ENCODE measurements at regions not wholly inside any gene's neighbourhood (a gene's known extent, or its start where the extent isn't known, plus 50 kb on each side); places are given as distances from the start of the nearest gene placed in this dataset.

DNA sequence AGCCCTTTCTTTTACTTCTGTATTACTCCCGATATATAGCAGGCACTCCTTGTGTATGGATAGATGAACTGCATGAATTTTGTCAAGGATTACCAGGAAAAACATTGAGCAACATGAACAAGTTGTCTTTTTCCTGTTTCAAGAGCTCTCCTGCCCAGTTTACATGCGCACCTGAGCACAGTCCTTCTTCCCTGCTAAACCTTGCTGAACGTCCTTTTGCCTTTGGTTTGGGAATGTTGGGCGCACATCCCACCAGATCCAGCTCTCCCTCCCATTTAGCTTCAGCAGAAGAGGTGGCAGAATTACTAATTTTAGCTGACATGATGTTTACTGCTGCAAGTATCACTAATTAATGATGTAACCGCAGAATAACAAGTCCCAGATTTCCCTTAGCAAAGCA is 121.4 kb upstream of the TMCC3 start:
- Histone ChIP-seq H3K4me3 (ENCODE audit: low read length) (no peak overlapping the region), H3K9me3 (ENCODE audit: control insufficient read depth, low read depth, low read length) (no peaks in the 10 kb centered on the region), H3K4me1 (ENCODE audit: control insufficient read depth, low read depth, low read length) (peaks cover 5% of the 10 kb centered on the region), H3K36me3 (ENCODE audit: control insufficient read depth, low read depth, low read length) (no peaks in the 10 kb centered on the region), H3K9ac (ENCODE audit: low read length) (no peak overlapping the region), H3K27ac (ENCODE audit: low read length) (no peak overlapping the region), H3K27me3 (ENCODE audit: control insufficient read depth, insufficient read depth, low read length) (no peaks in the 10 kb centered on the region)

DNA sequence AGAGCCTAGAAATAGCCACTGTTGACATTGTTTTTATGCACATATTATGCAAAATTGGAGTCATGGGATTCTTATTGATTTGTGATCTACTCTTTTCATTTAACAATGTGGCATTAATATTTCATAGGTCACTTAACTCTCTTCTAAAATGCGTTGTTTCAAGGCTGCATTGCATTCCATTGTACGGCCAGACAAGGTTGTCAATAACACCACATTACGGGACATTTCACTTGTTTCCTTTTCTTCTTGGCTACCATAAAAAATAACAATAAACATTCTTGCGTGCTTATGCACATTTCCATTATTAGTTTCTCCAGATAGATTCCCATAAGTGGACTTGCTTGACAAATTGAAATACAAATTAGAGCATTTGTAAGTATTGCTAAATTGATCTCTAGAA is 120.8 kb upstream of the TMCC3 start:
- Histone ChIP-seq H3K4me3 (ENCODE audit: low read length) (no peak overlapping the region), H3K27ac (ENCODE audit: low read length) (no peak overlapping the region), H3K9ac (ENCODE audit: low read length) (no peak overlapping the region), H3K4me1 (ENCODE audit: control insufficient read depth, low read depth, low read length) (peaks cover 4% of the 10 kb centered on the region), H3K9me3 (ENCODE audit: control insufficient read depth, low read depth, low read length) (no peaks in the 10 kb centered on the region), H3K36me3 (ENCODE audit: control insufficient read depth, low read depth, low read length) (no peaks in the 10 kb centered on the region), H3K27me3 (ENCODE audit: control insufficient read depth, insufficient read depth, low read length) (no peaks in the 10 kb centered on the region)

DNA sequence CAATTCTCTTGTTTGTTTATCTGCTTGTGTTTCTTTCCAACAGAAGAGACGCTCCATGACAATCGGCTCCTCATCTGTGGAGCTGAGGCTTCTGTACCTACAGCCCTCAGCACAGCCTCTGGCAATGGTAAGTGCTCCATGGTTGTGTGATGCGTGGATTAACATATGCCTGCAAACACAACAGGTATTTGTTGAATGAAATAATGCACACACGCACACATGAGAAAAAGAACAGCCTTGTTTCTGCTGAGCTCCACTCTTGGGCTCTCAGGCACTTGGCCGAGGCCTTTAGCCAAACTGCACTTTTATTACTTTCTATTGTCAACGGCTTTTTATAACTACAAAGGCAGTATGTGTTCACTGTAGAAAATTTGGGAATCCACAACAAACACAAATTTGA is 120.4 kb upstream of the TMCC3 start:
- Histone ChIP-seq H3K36me3 (ENCODE audit: control insufficient read depth, low read depth, low read length) (no peaks in the 10 kb centered on the region), H3K9ac (ENCODE audit: low read length) (no peak overlapping the region), H3K4me3 (ENCODE audit: low read length) (no peak overlapping the region), H3K4me1 (ENCODE audit: control insufficient read depth, low read depth, low read length) (peaks cover 4% of the 10 kb centered on the region), H3K9me3 (ENCODE audit: control insufficient read depth, low read depth, low read length) (no peaks in the 10 kb centered on the region), H3K27ac (ENCODE audit: low read length) (no peak overlapping the region), H3K27me3 (ENCODE audit: control insufficient read depth, insufficient read depth, low read length) (no peaks in the 10 kb centered on the region)

DNA sequence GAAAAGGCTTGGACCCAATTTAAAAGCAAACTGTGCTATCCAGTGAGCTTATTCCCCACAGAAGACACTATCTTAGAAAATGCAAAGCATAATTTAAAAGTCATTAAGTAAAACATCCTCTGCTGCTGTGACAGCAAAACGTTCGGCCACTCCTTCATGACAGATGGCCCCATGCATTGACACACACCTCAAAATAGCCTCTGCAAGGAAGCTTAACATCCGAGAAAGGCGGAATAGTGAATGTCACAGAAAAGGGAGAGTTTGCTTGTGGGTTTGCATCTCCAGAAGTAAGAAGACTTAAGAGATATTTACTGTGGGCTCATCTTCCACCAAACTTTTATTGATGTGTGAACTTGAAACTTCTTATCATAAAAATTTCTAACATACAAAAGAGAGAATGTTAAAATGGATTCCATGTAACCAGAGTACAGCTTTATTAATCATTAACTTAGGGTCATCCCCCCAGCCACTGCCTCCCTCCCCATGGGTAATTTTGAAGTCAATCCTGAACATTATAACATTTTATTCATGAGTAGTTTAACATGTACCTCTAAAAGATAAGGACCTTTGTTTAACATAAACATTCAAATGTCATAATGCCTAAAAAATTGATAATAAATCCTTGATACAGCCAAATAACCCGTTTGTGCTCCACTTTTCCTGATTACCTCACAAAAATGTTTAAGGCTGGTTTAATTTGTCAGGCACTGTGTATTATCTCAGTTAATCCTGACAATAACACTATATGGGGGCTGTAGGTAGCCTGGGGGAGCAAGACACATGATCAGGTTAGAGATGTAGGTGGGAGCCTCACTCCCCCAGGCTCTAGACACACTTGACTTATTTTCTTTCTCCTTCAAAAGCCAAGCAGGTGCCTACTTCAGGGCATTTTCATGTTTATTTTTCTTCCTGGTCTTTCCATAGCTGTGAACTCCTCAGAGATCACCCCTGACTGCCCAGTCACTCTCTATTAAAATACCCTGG is 119.7 kb upstream of the TMCC3 start:
- Histone ChIP-seq H3K36me3 (ENCODE audit: control insufficient read depth, low read depth, low read length) (no peaks in the 10 kb centered on the region), H3K27me3 (ENCODE audit: control insufficient read depth, insufficient read depth, low read length) (no peaks in the 10 kb centered on the region), H3K27ac (ENCODE audit: low read length) (no peak overlapping the region), H3K4me3 (ENCODE audit: low read length) (no peak overlapping the region), H3K4me1 (ENCODE audit: control insufficient read depth, low read depth, low read length) (peaks cover 4% of the 10 kb centered on the region), H3K9me3 (ENCODE audit: control insufficient read depth, low read depth, low read length) (no peaks in the 10 kb centered on the region), H3K9ac (ENCODE audit: low read length) (no peak overlapping the region)

DNA sequence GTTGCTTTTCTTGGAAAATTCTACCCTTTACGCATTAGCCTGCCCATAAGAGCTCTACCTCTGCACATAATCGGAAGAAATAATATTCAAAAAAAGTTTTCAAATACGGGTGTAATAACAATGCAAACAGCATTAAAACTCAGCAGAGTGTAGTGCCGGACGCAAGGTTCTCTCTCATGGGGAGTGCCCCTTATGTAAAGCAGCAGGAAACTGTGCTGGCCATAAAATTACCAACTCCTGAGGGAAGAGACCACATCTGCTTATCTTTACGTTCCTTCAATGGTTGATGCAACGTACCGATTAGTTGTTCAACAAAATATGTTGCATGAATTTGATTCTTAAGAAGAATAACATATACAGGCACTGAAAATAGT is 118.7 kb upstream of the TMCC3 start:
- no peak overlapping the region for H3K4me3 ChIP-seq (ENCODE audit: low read length)
- no peaks in the 10 kb centered on the region for H3K9me3 ChIP-seq (ENCODE audit: control insufficient read depth, low read depth, low read length)
- H3K4me1 ChIP-seq (ENCODE audit: control insufficient read depth, low read depth, low read length) = peaks cover 4% of the 10 kb centered on the region
- H3K27me3 ChIP-seq (ENCODE audit: control insufficient read depth, insufficient read depth, low read length) = no peaks in the 10 kb centered on the region
- no peaks in the 10 kb centered on the region for H3K36me3 ChIP-seq (ENCODE audit: control insufficient read depth, low read depth, low read length)
- H3K9ac ChIP-seq (ENCODE audit: low read length) = no peak overlapping the region
- H3K27ac ChIP-seq (ENCODE audit: low read length) = no peak overlapping the region

DNA sequence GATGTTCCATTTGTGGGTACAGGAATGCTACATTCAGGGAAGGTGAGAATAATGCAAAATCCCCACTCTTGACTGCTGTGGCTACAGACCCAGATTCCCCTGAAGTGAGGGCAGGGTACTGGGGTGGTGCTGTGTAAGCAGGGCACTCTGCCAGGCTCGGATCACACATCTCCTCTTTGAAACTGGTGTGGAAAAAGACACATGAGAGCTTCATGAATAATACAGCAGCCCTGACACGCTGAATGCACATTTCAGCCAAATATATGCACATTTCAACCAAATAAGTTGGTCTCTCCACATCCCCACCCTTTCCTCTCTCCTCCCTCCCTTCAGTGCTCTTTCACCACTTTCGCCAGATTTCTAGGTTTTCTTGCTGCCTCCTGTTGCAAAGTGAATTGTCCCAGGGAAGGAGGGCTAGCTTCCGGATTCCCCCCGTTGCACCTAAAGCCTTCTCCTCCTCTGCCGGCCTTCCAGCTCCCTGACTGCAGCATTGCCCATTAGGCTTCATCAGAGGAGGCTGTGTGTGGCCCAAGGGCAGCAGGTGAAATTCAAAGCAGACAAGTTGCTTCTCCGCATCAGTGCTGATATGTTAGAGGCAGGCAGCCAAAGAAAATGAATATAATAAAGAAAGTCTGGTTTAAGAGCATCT is 118.2 kb upstream of the TMCC3 start:
- Histone ChIP-seq H3K4me1 (ENCODE audit: control insufficient read depth, low read depth, low read length) (peaks cover 4% of the 10 kb centered on the region), H3K36me3 (ENCODE audit: control insufficient read depth, low read depth, low read length) (no peaks in the 10 kb centered on the region), H3K9me3 (ENCODE audit: control insufficient read depth, low read depth, low read length) (no peaks in the 10 kb centered on the region), H3K4me3 (ENCODE audit: low read length) (no peak overlapping the region), H3K9ac (ENCODE audit: low read length) (no peak overlapping the region), H3K27me3 (ENCODE audit: control insufficient read depth, insufficient read depth, low read length) (no peaks in the 10 kb centered on the region), H3K27ac (ENCODE audit: low read length) (no peak overlapping the region)

DNA sequence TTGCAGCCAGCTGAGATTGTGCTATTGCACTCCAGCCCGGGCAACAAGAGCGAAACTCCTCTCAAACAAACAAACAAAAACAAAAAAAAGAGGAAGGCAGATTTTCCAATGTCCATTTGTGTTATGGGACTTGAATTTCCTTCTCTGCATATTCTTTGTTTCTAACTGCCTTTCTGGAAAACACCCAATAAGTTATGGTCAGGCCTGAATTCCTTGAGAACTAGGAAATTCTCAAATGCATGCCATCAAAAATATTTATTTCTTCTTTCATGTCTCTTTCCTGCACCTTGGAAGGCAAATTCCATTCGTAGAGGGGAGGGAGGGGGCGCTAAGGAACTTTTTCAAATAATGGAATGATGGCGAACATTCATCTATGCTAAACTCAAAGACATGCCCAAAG is 117.6 kb upstream of the TMCC3 start:
- no peak overlapping the region for H3K4me3 ChIP-seq (ENCODE audit: low read length)
- no peaks in the 10 kb centered on the region for H3K9me3 ChIP-seq (ENCODE audit: control insufficient read depth, low read depth, low read length)
- H3K9ac ChIP-seq (ENCODE audit: low read length) = no peak overlapping the region
- no peak overlapping the region for H3K27ac ChIP-seq (ENCODE audit: low read length)
- H3K4me1 ChIP-seq (ENCODE audit: control insufficient read depth, low read depth, low read length) = peaks cover 4% of the 10 kb centered on the region
- no peaks in the 10 kb centered on the region for H3K36me3 ChIP-seq (ENCODE audit: control insufficient read depth, low read depth, low read length)
- H3K27me3 ChIP-seq (ENCODE audit: control insufficient read depth, insufficient read depth, low read length) = no peaks in the 10 kb centered on the region

DNA sequence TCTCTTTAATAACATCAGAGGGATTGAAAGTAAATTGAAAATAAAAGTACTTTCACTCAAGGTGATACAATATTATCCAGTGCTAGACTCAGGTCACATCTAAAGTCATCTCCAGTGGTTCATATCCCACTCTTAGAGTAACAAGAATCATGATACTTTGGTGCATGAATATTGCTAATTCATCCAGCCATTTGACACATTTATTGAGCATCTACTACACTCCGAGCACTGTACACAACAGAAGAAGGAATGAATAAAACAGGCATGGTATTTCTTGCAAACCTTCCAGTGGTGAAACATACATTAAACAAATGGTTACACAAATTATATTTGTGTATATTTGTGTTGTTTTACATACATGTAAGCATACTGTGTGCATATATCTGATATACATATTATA is 116.0 kb upstream of the TMCC3 start:
- Histone ChIP-seq H3K9me3 (ENCODE audit: control insufficient read depth, low read depth, low read length) (no peaks in the 10 kb centered on the region), H3K4me3 (ENCODE audit: low read length) (no peak overlapping the region), H3K27me3 (ENCODE audit: control insufficient read depth, insufficient read depth, low read length) (no peaks in the 10 kb centered on the region), H3K9ac (ENCODE audit: low read length) (no peak overlapping the region), H3K27ac (ENCODE audit: low read length) (no peak overlapping the region), H3K4me1 (ENCODE audit: control insufficient read depth, low read depth, low read length) (peaks cover 4% of the 10 kb centered on the region), H3K36me3 (ENCODE audit: control insufficient read depth, low read depth, low read length) (no peaks in the 10 kb centered on the region)

DNA sequence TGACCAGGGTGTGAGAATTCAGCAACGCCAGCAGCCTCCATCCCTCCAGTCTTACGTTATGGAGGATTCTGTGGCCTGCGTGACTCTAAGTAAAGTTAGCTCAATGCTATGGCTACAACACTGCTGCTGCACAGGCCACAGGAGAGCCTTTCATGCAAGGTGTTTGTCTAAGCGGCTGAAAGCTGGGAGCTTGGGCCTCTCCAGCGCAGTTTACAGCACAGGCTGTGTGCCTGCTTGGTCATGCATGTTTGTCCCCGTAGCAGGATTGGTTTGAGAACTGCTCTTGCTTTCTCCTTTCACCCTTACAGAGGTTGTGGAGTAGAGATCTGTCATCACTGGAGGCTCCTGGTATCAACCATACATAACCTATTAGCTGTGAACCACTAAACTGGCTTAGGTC is 113.1 kb upstream of the TMCC3 start:
- no peaks in the 10 kb centered on the region for H3K36me3 ChIP-seq (ENCODE audit: control insufficient read depth, low read depth, low read length)
- no peak overlapping the region for H3K27ac ChIP-seq (ENCODE audit: low read length)
- no peaks in the 10 kb centered on the region for H3K9me3 ChIP-seq (ENCODE audit: control insufficient read depth, low read depth, low read length)
- H3K4me3 ChIP-seq (ENCODE audit: low read length) = no peak overlapping the region
- H3K4me1 ChIP-seq (ENCODE audit: control insufficient read depth, low read depth, low read length) = no peaks in the 10 kb centered on the region
- H3K9ac ChIP-seq (ENCODE audit: low read length) = no peak overlapping the region
- no peaks in the 10 kb centered on the region for H3K27me3 ChIP-seq (ENCODE audit: control insufficient read depth, insufficient read depth, low read length)

DNA sequence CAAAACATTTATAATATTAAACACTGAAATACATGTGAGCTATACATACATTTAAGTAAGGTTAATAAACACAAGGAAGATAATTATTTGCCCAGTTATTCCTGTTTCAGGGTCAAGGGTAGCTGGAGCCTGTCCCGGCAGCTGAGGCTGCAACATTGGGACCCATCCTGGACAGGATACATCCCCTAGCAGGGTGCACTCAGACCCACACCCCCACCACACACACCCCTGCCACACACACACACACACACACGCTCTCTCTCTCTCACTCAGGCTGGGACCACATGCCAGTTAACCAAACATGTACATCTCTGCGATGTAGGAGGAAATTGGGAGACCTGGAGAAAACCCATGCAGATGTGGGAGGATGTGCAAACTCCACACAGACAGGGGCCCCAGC is 112.6 kb upstream of the TMCC3 start:
- Histone ChIP-seq H3K9me3 (ENCODE audit: control insufficient read depth, low read depth, low read length) (no peaks in the 10 kb centered on the region), H3K4me3 (ENCODE audit: low read length) (no peak overlapping the region), H3K4me1 (ENCODE audit: control insufficient read depth, low read depth, low read length) (no peaks in the 10 kb centered on the region), H3K27ac (ENCODE audit: low read length) (no peak overlapping the region), H3K27me3 (ENCODE audit: control insufficient read depth, insufficient read depth, low read length) (no peaks in the 10 kb centered on the region), H3K36me3 (ENCODE audit: control insufficient read depth, low read depth, low read length) (no peaks in the 10 kb centered on the region), H3K9ac (ENCODE audit: low read length) (no peak overlapping the region)

DNA sequence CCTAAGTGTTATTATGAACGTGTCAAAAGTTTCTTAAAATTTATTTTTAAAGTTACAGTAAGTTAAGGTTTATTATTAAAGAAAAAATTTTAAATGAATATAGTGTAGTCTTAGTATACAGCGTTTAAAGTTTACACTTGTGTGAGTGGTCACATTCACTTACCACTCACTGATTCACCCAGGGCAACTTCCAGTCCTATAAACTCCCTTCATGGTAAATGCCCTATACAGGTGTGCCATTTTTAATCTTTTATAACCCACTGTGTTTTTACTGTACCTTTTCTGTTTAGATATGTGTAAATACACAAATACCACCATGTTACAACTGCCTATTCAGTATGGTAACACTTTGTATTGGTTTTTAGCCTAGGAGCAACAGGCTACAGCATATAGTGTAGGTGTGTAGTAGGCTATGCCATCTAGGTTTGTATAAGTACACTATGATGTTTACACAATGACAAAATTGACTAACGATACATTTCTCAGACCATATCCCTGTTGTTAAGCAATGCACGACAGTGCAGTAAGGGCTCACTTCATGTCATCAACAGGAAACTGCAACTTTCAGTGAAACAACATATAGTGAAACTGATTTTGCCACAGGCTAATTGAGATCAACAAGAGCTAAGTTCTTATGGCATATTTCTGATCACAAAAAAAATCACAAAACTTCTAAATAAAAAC is 112.0 kb upstream of the TMCC3 start:
- no peaks in the 10 kb centered on the region for H3K27me3 ChIP-seq (ENCODE audit: control insufficient read depth, insufficient read depth, low read length)
- H3K36me3 ChIP-seq (ENCODE audit: control insufficient read depth, low read depth, low read length) = no peaks in the 10 kb centered on the region
- H3K9me3 ChIP-seq (ENCODE audit: control insufficient read depth, low read depth, low read length) = no peaks in the 10 kb centered on the region
- no peaks in the 10 kb centered on the region for H3K4me1 ChIP-seq (ENCODE audit: control insufficient read depth, low read depth, low read length)
- no peak overlapping the region for H3K27ac ChIP-seq (ENCODE audit: low read length)
- no peak overlapping the region for H3K4me3 ChIP-seq (ENCODE audit: low read length)
- H3K9ac ChIP-seq (ENCODE audit: low read length) = no peak overlapping the region

Data from iPS-18a (cell line).